GM12892 (cell line): ENCODE measurements at regions not wholly inside any gene's neighbourhood (a gene's known extent, or its start where the extent isn't known, plus 50 kb on each side); places are given as distances from the start of the nearest gene placed in this dataset.

Experiments
- POLR2A ChIP-seq: IDR thresholded peaks from 2 replicates; pipeline ENCODE4 v1.6.1; 2011; ENCODE audit warnings: low read depth, low read length, control low read depth
- POLR2AphosphoS5 ChIP-seq: IDR thresholded peaks from 2 replicates; pipeline ENCODE4 v1.6.1; 2011; ENCODE audit warnings: low read depth, low read length, control low read depth
- TAF1 ChIP-seq: IDR thresholded peaks from 2 replicates; pipeline ENCODE4 v1.6.1; 2011; ENCODE audit warnings: low read depth, mild to moderate bottlenecking, control low read depth, low read length, borderline replicate concordance

GRCh38 chr5:106874974-106875373, 795.8 kb downstream of the EFNA5 start:
- TF ChIP-seq POLR2AphosphoS5: no peak
- TF ChIP-seq POLR2A: no peak
- TF ChIP-seq TAF1: no peak
